ENCODE measurements at regions not wholly inside any gene's neighbourhood (a gene's known extent, or its start where the extent isn't known, plus 50 kb on each side); places are given as distances from the start of the nearest gene placed in this dataset.

DNA sequence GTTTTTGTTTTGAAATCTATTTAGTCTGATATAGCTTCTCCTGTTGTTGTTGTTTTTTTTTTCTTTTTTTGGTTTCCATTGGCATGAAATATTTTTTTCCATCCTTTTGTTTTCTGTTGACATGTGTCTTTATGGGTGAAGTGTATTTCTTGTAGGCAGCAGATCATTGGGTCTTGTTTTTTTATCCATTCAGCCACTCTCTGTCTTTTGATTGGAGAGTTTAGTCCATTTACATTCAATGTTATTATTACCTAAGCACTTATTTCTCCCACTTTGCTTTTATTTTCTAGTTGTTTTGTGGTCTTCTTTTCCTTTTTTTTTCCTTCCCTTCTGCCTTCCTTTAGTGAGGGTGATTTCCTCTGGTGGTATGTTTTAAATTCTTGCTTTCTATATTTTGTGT lies 193.6 kb upstream of the TMEM260 start:
- TF ChIP-seq CTCF (IDR thresholded peaks at IDR 0.05; ENCODE audit: low read length) (no peak), EZH2 (IDR thresholded peaks at IDR 0.05; ENCODE audit: borderline replicate concordance, low read length) (no peak)
